Ovary (tissue), 3 donors: ENCODE measurements at regions not wholly inside any gene's neighbourhood (a gene's known extent, or its start where the extent isn't known, plus 50 kb on each side); places are given as distances from the start of the nearest gene placed in this dataset.

Experiments
- CTCF ChIP-seq, 3 donors: fragments of 450-650 bp in 2 of 3; fragments of 200-600 bp in 1 of 3; IDR thresholded peaks; one replicate each; pipeline versions ENCODE4 v1.5.1 to v1.8.0; 2016 to 2022; ENCODE audit warnings: antibody characterized with exemption in 3 of 3, mild to moderate bottlenecking in 1 of 3
- POLR2A ChIP-seq: fragments of 450-650 bp; IDR thresholded peaks from one replicate; pipeline ENCODE4 v1.6.1; 2017; ENCODE audit warnings: antibody characterized with exemption, mild to moderate bottlenecking, moderate library complexity
- donor health status: DM: no; HTN: no; CAD: no.

- TF ChIP-seq CTCF (IDR thresholded peaks at IDR 0.05), result no peak
- TF ChIP-seq POLR2A, result no peak
Observed at GRCh38 chr12:126879842-126880241, 1387.1 kb upstream of the TMEM132C start.
